ENCODE measurements at regions not wholly inside any gene's neighbourhood (a gene's known extent, or its start where the extent isn't known, plus 50 kb on each side); places are given as distances from the start of the nearest gene placed in this dataset.

GRCh38 chr2:111710613-111711012, 173.4 kb downstream of the ANAPC1 start:
- TF ChIP-seq POLR2AphosphoS5 (IDR thresholded peaks at IDR 0.05) (no peak), POLR2A (IDR thresholded peaks at IDR 0.05) (no peak)

All from sigmoid colon (tissue), 4 donors.